Astrocyte (in vitro differentiated cells and primary cell): ENCODE measurements at regions not wholly inside any gene's neighbourhood (a gene's known extent, or its start where the extent isn't known, plus 50 kb on each side); places are given as distances from the start of the nearest gene placed in this dataset.

Experiments
- DNase-seq: peaks from one replicate; pipeline ENCODE4 v3.0.0-alpha.2; 2010; ENCODE audit warnings: low read depth
- FAIRE-seq: peaks from 2 replicates; lab custom pipeline; 2011; peaks lifted over from hg19 to GRCh38; lab: Jason Lieb, UNC
- H2AFZ ChIP-seq: 2 replicates; pipeline ENCODE4 v1.6.0; 2012; ENCODE audit warnings: low read depth, low read length, inconsistent platforms
- H3K27ac ChIP-seq: 2 replicates; pipeline ENCODE4 v1.5.1; 2011; ENCODE audit warnings: low read depth, low read length, inconsistent platforms
- H3K27me3 ChIP-seq: 2 replicates; pipeline ENCODE4 v1.6.0; 2011; ENCODE audit warnings: low read length, inconsistent platforms; ENCODE audit not compliant: insufficient read depth
- H3K36me3 ChIP-seq: 2 replicates; pipeline ENCODE4 v1.5.1; 2011; ENCODE audit warnings: low read length, inconsistent platforms; ENCODE audit not compliant: insufficient read depth
- H3K4me1 ChIP-seq: 2 replicates; pipeline ENCODE4 v1.5.1; 2011; ENCODE audit warnings: low read length, inconsistent platforms; ENCODE audit not compliant: insufficient read depth
- H3K4me2 ChIP-seq: 2 replicates; pipeline ENCODE4 v1.6.0; 2012; ENCODE audit warnings: low read length, inconsistent platforms
- H3K4me3 ChIP-seq: 2 replicates; pipeline ENCODE4 v1.5.1; 2011; ENCODE audit warnings: low read depth, mild to moderate bottlenecking, low read length, inconsistent platforms; ENCODE audit not compliant: insufficient read depth
- H3K79me2 ChIP-seq: 2 replicates; pipeline ENCODE4 v1.6.0; 2012; ENCODE audit warnings: mild to moderate bottlenecking, low read length, inconsistent platforms; ENCODE audit not compliant: insufficient read depth
- H3K9ac ChIP-seq: 2 replicates; pipeline ENCODE4 v1.6.0; 2012; ENCODE audit warnings: mild to moderate bottlenecking, low read length, inconsistent platforms
- H3K9me3 ChIP-seq: 2 replicates; pipeline ENCODE4 v1.5.1; 2012; ENCODE audit warnings: low read depth, mild to moderate bottlenecking, low read length, inconsistent platforms; ENCODE audit not compliant: insufficient read depth
- H4K20me1 ChIP-seq: 2 replicates; pipeline ENCODE4 v1.6.0; 2012; ENCODE audit warnings: low read length, inconsistent platforms; ENCODE audit not compliant: insufficient read depth
- H3K27ac Mint-ChIP-seq: one replicate; pipeline ENCODE4 v1.8.0; 2021; ENCODE audit warnings: mild to moderate bottlenecking, mixed read lengths; ENCODE audit not compliant: unreplicated experiment
- H3K27me3 Mint-ChIP-seq: one replicate; pipeline ENCODE4 v1.8.0; 2021; ENCODE audit warnings: low read depth, mixed read lengths; ENCODE audit not compliant: unreplicated experiment
- H3K36me3 Mint-ChIP-seq: one replicate; pipeline ENCODE4 v1.8.0; 2021; ENCODE audit warnings: low read depth, mixed read lengths; ENCODE audit not compliant: unreplicated experiment
- H3K4me1 Mint-ChIP-seq: one replicate; pipeline ENCODE4 v1.8.0; 2021; ENCODE audit warnings: low read depth, mixed read lengths; ENCODE audit not compliant: unreplicated experiment
- H3K4me3 Mint-ChIP-seq: one replicate; pipeline ENCODE4 v1.8.0; 2021; ENCODE audit warnings: mild to moderate bottlenecking, moderate library complexity, mixed read lengths; ENCODE audit not compliant: unreplicated experiment
- H3K9me3 Mint-ChIP-seq: one replicate; pipeline ENCODE4 v1.8.0; 2021; ENCODE audit warnings: mild to moderate bottlenecking, mixed read lengths; ENCODE audit not compliant: unreplicated experiment
- CTCF ChIP-seq: IDR thresholded peaks from 2 replicates; pipeline ENCODE4 v1.5.1; 2011; ENCODE audit warnings: low read depth, mild to moderate bottlenecking, inconsistent platforms, low read length, moderate library complexity; ENCODE audit not compliant: insufficient read depth
- EZH2 ChIP-seq: IDR thresholded peaks from 2 replicates; pipeline ENCODE4 v1.6.1; 2012; ENCODE audit warnings: mild to moderate bottlenecking, low read length, inconsistent platforms; ENCODE audit not compliant: insufficient read depth

DNA sequence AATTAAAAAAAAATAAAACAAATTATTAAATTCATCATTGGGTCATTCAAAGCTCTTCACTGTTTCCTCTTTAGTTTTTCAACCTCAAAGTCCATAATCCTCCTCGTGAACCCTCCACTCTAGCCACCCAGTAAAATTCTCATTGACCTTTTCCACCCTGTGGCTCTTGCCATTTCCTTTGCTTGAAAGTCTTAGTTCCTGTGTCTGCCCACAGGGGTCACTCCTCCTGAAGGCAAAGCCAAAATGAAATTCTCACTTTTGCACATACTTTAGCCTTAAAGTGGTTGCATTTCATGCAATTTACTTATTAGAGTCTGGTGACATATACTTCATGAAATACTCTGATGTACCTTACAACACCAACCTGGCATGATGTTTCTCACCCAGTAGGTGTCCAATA is 263.7 kb downstream of the BMP2 start:
- DNase-seq, result no peak
- no peak overlapping the region for H3K27ac ChIP-seq
- no peaks in the 10 kb centered on the region for H3K36me3 ChIP-seq
- Mint-ChIP-seq H3K9me3 (peaks cover 3% of the 10 kb centered on the region), H3K4me3 (no peak overlapping the region), H3K27ac (no peak overlapping the region), H3K36me3 (no peaks in the 10 kb centered on the region), H3K4me1 (peaks cover under 1% of the 10 kb centered on the region), H3K27me3 (no peaks in the 10 kb centered on the region)
- no peaks in the 10 kb centered on the region for H3K4me1 ChIP-seq
- H3K79me2 ChIP-seq, result no peaks in the 10 kb centered on the region
- H3K4me2 ChIP-seq, result no peak overlapping the region
- no peaks in the 10 kb centered on the region for H3K27me3 ChIP-seq
- H3K9ac ChIP-seq, result no peak overlapping the region
- FAIRE-seq, result no peak
- H3K9me3 ChIP-seq, result no peaks in the 10 kb centered on the region
- H4K20me1 ChIP-seq, result no peaks in the 10 kb centered on the region
- TF ChIP-seq EZH2 (no peak), CTCF (no peak)
- no peak overlapping the region for H2AFZ ChIP-seq
- H3K4me3 ChIP-seq, result no peak overlapping the region

DNA sequence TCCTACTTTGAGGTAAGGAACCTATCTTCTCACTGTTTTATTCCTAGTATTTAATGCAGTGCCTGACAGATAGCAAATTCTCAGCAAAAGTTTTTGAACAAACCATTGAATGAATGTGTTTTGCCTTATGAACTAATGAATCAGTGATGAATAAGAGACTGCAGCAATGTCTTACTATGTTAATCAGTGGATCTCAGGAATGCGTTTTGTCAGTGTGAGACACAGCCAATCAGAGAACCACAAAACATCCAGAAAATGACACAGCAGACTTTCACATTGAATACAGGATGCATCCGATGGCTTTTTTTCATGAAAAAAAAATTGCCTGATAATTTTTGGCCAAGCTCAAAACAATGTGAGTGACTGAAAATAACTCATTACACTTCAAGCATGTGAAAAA is 270.5 kb downstream of the BMP2 start:
- Mint-ChIP-seq H3K27ac (no peak overlapping the region), H3K27me3 (no peaks in the 10 kb centered on the region), H3K9me3 (peaks cover 3% of the 10 kb centered on the region), H3K36me3 (no peaks in the 10 kb centered on the region), H3K4me1 (no peaks in the 10 kb centered on the region), H3K4me3 (no peak overlapping the region)
- no peak overlapping the region for H3K4me3 ChIP-seq
- no peaks in the 10 kb centered on the region for H3K36me3 ChIP-seq
- FAIRE-seq (no peak), DNase-seq (peak; percentile 73)
- H2AFZ ChIP-seq, result no peak overlapping the region
- no peaks in the 10 kb centered on the region for H3K79me2 ChIP-seq
- H3K9ac ChIP-seq, result no peak overlapping the region
- H3K4me1 ChIP-seq, result no peaks in the 10 kb centered on the region
- no peaks in the 10 kb centered on the region for H4K20me1 ChIP-seq
- H3K27me3 ChIP-seq, result no peaks in the 10 kb centered on the region
- no peak for TF ChIP-seq EZH2
- no peaks in the 10 kb centered on the region for H3K9me3 ChIP-seq
- no peak overlapping the region for H3K4me2 ChIP-seq
- H3K27ac ChIP-seq, result no peak overlapping the region

GRCh38 chr20:7057611-7058010 is 290.1 kb downstream of the BMP2 start:
- Mint-ChIP-seq H3K27me3 (peaks cover 1% of the 10 kb centered on the region), H3K4me3 (no peak overlapping the region), H3K36me3 (no peaks in the 10 kb centered on the region), H3K27ac (no peak overlapping the region), H3K9me3 (no peaks in the 10 kb centered on the region), H3K4me1 (no peaks in the 10 kb centered on the region)
- Histone ChIP-seq H3K36me3 (no peaks in the 10 kb centered on the region), H3K79me2 (no peaks in the 10 kb centered on the region), H3K4me2 (no peak overlapping the region), H3K27me3 (no peaks in the 10 kb centered on the region), H3K9me3 (no peaks in the 10 kb centered on the region), H3K9ac (no peak overlapping the region), H4K20me1 (no peaks in the 10 kb centered on the region), H2AFZ (no peak overlapping the region), H3K27ac (no peak overlapping the region), H3K4me3 (no peak overlapping the region), H3K4me1 (no peaks in the 10 kb centered on the region)
- no peak for TF ChIP-seq CTCF
- no peak for TF ChIP-seq EZH2
- DNase-seq, result no peak
- no peak for FAIRE-seq
